Putamen (tissue), 1 donor: ENCODE measurements at regions not wholly inside any gene's neighbourhood (a gene's known extent, or its start where the extent isn't known, plus 50 kb on each side); places are given as distances from the start of the nearest gene placed in this dataset.

Source experiments
- DNase-seq: peaks from one replicate; pipeline ENCODE4 v3.0.0-alpha.2; 2016; ENCODE audit warnings: low spot score

- no peak for DNase-seq
Measured at GRCh38 chr6:139638179-139638941, 263.9 kb upstream of the CITED2 start.

GRCh38 chr6:139637766-139638165, 263.3 kb upstream of the CITED2 start:
- no peak for DNase-seq

DNA sequence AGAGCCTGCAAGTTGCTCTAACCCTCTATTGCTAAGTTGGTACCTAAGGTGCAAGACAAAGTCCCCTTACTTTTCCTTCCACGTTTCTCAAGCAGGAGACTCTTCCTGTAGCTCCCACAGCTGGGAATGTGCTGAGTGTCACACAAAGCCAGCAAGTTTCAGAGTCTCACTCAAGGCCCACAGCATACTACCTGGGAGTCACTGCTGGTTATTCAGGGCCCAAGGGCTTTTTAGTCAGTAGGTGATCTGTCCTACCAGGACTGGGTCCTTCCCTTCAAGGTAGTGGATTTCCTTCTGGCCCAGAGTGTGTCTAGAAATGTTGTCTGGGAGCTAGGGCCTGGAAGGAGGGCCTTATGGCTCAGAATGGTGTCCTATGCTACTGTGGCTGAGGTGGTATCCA, 261.9 kb upstream of the CITED2 start:
- no peak for DNase-seq

- no peak for DNase-seq
Measured at GRCh38 chr6:139635401-139636130, 261.1 kb upstream of the CITED2 start.

DNA sequence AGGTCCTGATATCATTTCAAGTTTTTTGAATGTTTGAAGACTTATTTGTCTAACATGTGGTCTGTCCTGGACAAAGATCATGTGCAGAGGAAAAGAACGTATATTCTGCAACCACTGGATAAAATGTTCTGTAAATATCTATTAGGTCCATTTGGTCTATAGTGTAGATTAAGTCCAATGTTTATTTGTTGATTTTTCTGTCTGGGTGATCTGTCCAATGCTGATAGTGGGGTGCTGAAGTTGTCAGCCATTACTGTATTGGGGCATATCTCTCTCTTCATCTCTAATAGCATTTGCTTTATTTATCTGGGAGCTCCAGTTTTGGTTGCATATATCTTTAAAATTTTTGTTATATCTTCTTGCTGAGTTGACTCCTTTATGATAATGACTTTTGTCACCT, 258.4 kb upstream of the CITED2 start:
- no peak for DNase-seq

GRCh38 chr6:139628270-139628669, 253.8 kb upstream of the CITED2 start:
- DNase-seq, result no peak

GRCh38 chr6:139627091-139627490, 252.6 kb upstream of the CITED2 start:
- no peak for DNase-seq

DNA sequence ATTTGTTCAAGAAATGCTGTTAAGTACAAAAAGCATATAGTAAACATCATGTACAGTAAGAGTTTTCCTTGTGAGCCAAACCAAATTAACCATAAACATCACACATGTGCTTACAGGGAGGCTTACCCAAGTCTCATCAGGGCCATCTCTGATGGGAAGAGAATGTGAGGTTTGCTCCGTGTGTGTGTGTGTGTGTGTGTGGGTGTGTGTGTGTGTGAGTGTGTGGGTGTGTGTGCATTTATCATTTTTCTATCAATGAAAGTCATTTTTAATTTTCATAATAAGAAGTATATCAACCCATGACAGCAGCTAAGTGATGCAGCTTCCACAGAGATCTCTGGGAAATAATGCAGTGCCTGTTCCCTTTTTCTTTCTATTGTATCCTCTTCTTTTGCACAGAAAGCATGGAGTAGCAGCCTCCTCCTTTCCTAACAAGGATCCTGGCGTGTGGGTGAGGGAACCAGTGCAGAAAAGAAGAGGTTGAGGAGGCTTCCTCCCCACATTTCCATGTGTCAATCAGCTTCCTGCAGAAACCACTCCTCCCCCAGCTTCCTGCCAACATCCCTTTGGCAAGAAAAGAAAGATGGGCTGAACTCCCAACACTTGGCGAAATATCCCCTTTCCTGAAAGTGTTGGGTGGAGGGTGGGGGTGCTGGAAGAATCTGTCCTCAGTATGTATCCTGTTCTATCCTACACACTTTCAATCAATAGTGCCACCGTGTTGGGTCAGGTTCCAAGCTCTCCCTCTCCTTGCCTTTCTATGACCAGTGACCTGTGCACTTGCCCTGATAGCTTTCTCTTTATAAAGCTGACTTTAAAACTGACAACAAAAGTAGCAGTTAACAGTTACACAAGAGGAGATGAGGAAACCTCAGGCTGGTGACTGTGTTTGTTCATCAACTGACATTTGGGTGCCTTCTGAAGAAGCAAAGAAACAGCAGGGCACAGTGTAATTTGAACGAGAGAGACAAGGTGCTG, 251.8 kb upstream of the CITED2 start:
- DNase-seq, result peak; percentile 76

DNA sequence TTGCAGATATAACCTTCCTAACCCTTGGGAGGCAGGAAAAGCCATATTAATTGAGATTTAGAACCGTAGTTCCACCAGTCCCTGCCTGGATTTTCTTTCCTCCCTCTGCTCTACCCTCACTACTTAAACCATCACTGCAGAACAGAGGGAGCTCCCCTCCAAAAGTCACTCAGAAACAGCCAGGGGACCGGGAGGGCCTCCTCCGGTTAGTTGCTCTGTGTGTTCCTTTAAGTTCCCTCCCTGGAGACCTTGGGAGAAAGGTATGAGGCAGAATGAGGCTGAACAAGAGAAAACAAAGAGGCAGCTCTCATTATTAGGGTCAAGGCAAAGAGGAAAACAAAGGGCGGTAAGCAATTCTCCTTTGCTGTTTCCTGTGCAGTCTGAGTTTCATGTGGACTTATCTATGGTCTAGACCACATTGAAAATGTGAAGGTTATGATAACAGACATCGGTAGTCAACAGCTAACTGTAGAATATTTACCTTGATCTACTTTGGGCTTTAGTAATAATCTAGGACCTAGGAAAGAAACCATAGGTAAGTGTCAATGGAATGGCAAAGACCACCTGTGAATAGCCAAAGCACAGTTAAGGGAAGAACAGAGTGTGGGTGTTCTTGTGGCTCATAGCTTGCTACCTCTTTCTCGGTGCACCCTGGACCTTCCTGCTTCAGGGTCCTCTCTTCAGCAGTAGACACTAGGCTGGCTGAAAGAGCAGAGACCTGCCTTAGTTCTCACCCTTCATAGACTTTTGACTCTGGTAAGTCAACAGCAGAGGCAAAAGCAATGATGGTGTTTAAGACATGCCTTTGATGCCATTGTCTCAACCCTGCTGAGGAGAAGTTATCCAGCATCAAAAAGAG, 250.9 kb upstream of the CITED2 start:
- DNase-seq, result no peak

DNA sequence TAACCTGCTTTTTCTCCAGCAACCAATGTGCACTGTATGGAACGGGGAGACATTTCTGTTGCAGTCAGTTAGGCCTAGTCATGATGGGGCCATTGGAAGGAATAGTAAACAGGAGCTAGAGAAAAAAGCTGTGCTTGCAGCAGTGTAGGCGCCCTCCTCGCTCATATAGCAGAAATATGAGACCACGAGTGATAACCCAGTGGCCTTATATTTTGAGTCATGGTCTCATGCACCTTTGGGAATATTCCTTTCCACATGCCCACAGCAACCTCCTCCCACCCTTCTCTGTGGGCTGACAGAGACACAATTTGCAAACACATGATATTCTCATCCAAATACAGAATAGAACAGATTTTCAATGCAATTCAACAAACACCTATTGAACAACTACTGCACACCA, 248.9 kb upstream of the CITED2 start:
- DNase-seq, result no peak

DNA sequence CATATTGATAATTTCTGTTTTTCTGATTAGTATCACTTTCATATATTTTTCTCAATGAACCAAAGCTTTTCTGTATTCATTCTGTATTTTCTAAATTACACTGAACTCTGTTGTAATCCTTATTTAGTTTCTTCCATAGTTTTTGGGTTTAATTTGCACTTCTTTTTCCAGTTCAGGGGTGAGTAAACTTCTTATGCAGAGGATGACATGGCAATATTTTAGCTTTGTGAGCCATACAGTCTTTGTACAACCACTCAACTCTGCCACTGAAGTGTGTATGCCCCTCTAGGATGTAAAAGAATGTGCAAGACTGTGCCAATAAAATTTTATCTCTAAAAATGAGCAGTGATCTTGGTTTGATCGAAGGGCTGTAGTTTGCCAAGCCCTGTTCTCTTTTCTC, 239.0 kb upstream of the CITED2 start:
- no peak for DNase-seq

DNA sequence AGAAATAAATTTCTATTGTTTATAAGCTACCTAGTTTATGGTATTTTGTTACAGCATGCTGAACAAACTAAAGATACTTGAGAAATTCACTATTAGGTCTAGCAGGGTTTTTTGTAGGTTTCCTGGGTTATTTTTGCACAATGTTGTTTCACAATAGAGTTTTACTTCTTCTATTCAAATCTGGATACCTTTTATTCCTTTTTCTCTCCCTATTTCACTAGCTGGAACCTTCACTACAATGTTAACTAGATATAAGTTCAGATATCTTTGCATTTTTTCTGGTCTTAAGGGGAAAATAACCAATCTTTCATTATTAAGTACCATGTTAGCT, 237.7 kb upstream of the CITED2 start:
- DNase-seq, result no peak

GRCh38 chr6:139611327-139612134, 237.1 kb upstream of the CITED2 start:
- DNase-seq, result no peak

GRCh38 chr6:139608466-139609261, 234.2 kb upstream of the CITED2 start:
- DNase-seq, result no peak

DNA sequence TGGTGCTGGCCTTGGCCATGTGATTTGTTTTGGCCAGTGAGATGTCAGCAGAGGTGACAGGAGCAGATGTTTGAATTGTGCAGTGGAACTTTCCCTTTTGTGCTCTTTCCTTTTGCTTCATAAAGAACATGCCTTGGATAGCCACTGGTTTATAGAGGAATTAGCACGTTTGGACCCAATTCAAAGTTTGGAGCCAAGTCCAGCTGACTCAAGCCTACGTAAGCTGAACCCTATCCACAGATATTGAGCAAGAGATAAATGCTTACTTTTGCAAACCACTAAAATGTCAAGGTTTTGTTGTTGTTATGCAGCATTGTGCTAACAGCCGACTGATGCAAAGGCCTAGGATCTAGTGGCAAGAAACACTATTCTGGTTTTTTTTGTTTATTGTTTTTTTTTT, 230.9 kb upstream of the CITED2 start:
- no peak for DNase-seq

GRCh38 chr6:139603581-139603980, 229.1 kb upstream of the CITED2 start:
- no peak for DNase-seq

DNA sequence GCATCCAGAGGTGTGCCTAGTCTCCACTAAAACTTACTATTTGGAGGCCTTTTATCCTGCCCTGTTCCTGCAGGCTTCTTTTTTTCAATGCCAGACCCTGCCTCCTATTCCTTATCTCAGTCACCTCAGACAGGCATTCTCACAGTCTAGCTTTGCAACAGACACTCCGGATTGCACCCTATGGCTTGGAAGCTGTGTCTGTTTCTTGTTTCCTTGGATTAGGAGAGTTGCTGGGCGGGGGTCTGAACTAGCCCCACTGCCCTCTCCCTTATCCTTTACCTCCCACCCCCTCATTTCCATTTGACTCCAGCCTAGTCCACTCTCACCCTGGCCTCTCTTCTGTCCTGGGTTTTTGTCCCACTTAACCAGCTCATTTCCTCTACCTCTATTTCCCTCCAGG, 228.1 kb upstream of the CITED2 start:
- DNase-seq, result no peak

- no peak for DNase-seq
Measured at GRCh38 chr6:139600919-139601475, 226.5 kb upstream of the CITED2 start.

DNA sequence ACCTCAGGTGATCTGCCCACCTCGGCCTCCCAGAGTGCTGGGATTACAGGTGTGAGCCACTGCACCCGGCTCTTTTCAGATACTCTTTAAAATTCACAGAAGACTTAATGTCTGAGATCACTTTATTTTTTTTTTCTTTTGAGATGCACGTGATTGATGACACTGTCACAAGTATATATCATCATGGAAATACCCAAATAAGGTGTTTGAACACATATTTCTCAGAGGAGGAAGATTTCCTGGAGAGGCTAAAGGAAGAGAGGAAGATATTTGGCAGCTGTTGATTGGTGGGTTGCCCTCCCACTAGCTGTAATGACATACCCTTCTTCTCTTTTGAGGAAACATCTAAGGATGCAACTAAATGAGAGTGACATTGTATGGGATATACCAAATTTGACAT, 225.9 kb upstream of the CITED2 start:
- no peak for DNase-seq
